ENCODE measurements at regions not wholly inside any gene's neighbourhood (a gene's known extent, or its start where the extent isn't known, plus 50 kb on each side); places are given as distances from the start of the nearest gene placed in this dataset.

- TF ChIP-seq, protein P1, sequence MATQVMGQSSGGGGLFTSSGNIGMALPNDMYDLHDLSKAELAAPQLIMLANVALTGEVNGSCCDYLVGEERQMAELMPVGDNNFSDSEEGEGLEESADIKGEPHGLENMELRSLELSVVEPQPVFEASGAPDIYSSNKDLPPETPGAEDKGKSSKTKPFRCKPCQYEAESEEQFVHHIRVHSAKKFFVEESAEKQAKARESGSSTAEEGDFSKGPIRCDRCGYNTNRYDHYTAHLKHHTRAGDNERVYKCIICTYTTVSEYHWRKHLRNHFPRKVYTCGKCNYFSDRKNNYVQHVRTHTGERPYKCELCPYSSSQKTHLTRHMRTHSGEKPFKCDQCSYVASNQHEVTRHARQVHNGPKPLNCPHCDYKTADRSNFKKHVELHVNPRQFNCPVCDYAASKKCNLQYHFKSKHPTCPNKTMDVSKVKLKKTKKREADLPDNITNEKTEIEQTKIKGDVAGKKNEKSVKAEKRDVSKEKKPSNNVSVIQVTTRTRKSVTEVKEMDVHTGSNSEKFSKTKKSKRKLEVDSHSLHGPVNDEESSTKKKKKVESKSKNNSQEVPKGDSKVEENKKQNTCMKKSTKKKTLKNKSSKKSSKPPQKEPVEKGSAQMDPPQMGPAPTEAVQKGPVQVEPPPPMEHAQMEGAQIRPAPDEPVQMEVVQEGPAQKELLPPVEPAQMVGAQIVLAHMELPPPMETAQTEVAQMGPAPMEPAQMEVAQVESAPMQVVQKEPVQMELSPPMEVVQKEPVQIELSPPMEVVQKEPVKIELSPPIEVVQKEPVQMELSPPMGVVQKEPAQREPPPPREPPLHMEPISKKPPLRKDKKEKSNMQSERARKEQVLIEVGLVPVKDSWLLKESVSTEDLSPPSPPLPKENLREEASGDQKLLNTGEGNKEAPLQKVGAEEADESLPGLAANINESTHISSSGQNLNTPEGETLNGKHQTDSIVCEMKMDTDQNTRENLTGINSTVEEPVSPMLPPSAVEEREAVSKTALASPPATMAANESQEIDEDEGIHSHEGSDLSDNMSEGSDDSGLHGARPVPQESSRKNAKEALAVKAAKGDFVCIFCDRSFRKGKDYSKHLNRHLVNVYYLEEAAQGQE (IDR thresholded peaks at IDR 0.05), result no peak
- TF ChIP-seq EGR1 (IDR thresholded peaks at IDR 0.05; ENCODE audit: low read depth in 2 of 2), result no peak
- TF ChIP-seq CTCF (IDR thresholded peaks at IDR 0.05; ENCODE audit: low read depth, low read length, missing input control), result no peak
- no peak for TF ChIP-seq TAF1 (conservative IDR thresholded peaks at IDR 0.05)
- TF ChIP-seq JUND (IDR thresholded peaks at IDR 0.05), result no peak
- TF ChIP-seq RAD21 (IDR thresholded peaks at IDR 0.05), result no peak
- no peak for TF ChIP-seq SP1 (IDR thresholded peaks at IDR 0.05)
Measured at GRCh38 chr7:81439591-81439990, 330.3 kb downstream of the HGF start.
